ENCODE measurements at regions not wholly inside any gene's neighbourhood (a gene's known extent, or its start where the extent isn't known, plus 50 kb on each side); places are given as distances from the start of the nearest gene placed in this dataset.

GRCh38 chr6:6407071-6407741, 86.7 kb upstream of the F13A1 start:
- H3K9me2 ChIP-seq (ENCODE audit: insufficient read depth) = no peaks in the 10 kb centered on the region
- intact Hi-C loops (cut with micrococcal nuclease) = no loop called here
- no peak overlapping the region for H2AFZ ChIP-seq (ENCODE audit: low read depth, low read length, poor library complexity, severe bottlenecking)
- CTCF ChIA-PET = no interaction called here
- BruUV-seq (replicated peaks) = no TSS peak
- H3K9ac ChIP-seq (ENCODE audit: low read length) = no peak overlapping the region
- RAD21 ChIA-PET (ENCODE audit: low non-redundant PET in 1 of 2, low total read pairs in 2 of 2, uncharacterized antibody in 2 of 2, unreplicated experiment in 2 of 2) = no interaction called here
- no peak for ATAC-seq
- H3K36me3 ChIP-seq (ENCODE audit: control insufficient read depth in 1 of 2, insufficient read depth in 2 of 2, low read length in 2 of 2) = no peaks in the 10 kb centered on the region
- POLR2A ChIA-PET = no interaction called here
- no peak overlapping the region for H3K4me2 ChIP-seq (ENCODE audit: low read length)
- H4K20me1 ChIP-seq (ENCODE audit: insufficient read depth) = no peaks in the 10 kb centered on the region
- H3K79me2 ChIP-seq (ENCODE audit: insufficient read depth, low read length) = no peaks in the 10 kb centered on the region
- TF ChIP-seq ATF3 (IDR thresholded peaks at IDR 0.05) = no peak
- TF ChIP-seq, protein P1, sequence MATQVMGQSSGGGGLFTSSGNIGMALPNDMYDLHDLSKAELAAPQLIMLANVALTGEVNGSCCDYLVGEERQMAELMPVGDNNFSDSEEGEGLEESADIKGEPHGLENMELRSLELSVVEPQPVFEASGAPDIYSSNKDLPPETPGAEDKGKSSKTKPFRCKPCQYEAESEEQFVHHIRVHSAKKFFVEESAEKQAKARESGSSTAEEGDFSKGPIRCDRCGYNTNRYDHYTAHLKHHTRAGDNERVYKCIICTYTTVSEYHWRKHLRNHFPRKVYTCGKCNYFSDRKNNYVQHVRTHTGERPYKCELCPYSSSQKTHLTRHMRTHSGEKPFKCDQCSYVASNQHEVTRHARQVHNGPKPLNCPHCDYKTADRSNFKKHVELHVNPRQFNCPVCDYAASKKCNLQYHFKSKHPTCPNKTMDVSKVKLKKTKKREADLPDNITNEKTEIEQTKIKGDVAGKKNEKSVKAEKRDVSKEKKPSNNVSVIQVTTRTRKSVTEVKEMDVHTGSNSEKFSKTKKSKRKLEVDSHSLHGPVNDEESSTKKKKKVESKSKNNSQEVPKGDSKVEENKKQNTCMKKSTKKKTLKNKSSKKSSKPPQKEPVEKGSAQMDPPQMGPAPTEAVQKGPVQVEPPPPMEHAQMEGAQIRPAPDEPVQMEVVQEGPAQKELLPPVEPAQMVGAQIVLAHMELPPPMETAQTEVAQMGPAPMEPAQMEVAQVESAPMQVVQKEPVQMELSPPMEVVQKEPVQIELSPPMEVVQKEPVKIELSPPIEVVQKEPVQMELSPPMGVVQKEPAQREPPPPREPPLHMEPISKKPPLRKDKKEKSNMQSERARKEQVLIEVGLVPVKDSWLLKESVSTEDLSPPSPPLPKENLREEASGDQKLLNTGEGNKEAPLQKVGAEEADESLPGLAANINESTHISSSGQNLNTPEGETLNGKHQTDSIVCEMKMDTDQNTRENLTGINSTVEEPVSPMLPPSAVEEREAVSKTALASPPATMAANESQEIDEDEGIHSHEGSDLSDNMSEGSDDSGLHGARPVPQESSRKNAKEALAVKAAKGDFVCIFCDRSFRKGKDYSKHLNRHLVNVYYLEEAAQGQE (IDR thresholded peaks at IDR 0.05; ENCODE audit: low read depth) = no peak
- no peak for TF ChIP-seq ZFX (IDR thresholded peaks at IDR 0.05)
- TF ChIP-seq JUND (IDR thresholded peaks at IDR 0.05) = no peak
- TF ChIP-seq ELF1 (IDR thresholded peaks at IDR 0.05; ENCODE audit: borderline replicate concordance, low read depth) = no peak
- TF ChIP-seq CBX3 (IDR thresholded peaks at IDR 0.05; ENCODE audit: low read depth) = no peak
- no peak for TF ChIP-seq EZH2 (IDR thresholded peaks at IDR 0.05)
- TF ChIP-seq ZBTB33 (IDR thresholded peaks at IDR 0.05; ENCODE audit: extremely low read depth, insufficient replicate concordance, low read length) = no peak
- TF ChIP-seq RAD21 (IDR thresholded peaks at IDR 0.05; ENCODE audit: low read depth) = no peak
- TF ChIP-seq POLR2A (IDR thresholded peaks at IDR 0.05; ENCODE audit: borderline replicate concordance, extremely low read depth, insufficient read depth, insufficient read length) = no peak
- TF ChIP-seq TCF7L2 (IDR thresholded peaks at IDR 0.05; ENCODE audit: borderline replicate concordance, extremely low read depth, insufficient read depth, insufficient read length) = no peak
- no peak for TF ChIP-seq EGR1 (IDR thresholded peaks at IDR 0.05; ENCODE audit: low read depth)
- no peak for TF ChIP-seq CTCF (IDR thresholded peaks at IDR 0.05 in 2 of 3, conservative IDR thresholded peaks at IDR 0.05 in 1 of 3; ENCODE audit: borderline replicate concordance in 1 of 3, insufficient read depth in 1 of 3, low read depth in 2 of 3, low read length in 2 of 3)
- TF ChIP-seq CEBPB (IDR thresholded peaks at IDR 0.05; ENCODE audit: low read depth) = no peak
- TF ChIP-seq SP1 (IDR thresholded peaks at IDR 0.05; ENCODE audit: low read depth) = no peak
- TF ChIP-seq EZH2phosphoT487 (IDR thresholded peaks at IDR 0.05; ENCODE audit: borderline replicate concordance) = no peak
- TF ChIP-seq SIN3A (IDR thresholded peaks at IDR 0.05; ENCODE audit: low read depth) = no peak
- TF ChIP-seq FOSL1 (IDR thresholded peaks at IDR 0.05; ENCODE audit: low read depth) = no peak
- no peak for TF ChIP-seq ZNF274 (IDR thresholded peaks at IDR 0.05; ENCODE audit: low read depth, low read length)
- no peak for TF ChIP-seq POLR2AphosphoS5 (IDR thresholded peaks at IDR 0.05; ENCODE audit: low read depth, low read length)
- no peak overlapping the region for H3K4me3 ChIP-seq (replicated peaks in 1 of 2; ENCODE audit: low read depth in 1 of 2, low read length in 2 of 2)
- no peak for DNase-seq (ENCODE audit: low read depth, low spot score)
- peaks cover 23% of the 10 kb centered on the region for H3K27me3 ChIP-seq (ENCODE audit: insufficient read depth, low read length)
- H3K9me3 ChIP-seq (ENCODE audit: control insufficient read depth in 1 of 2, insufficient read depth in 1 of 2, low read depth in 1 of 2, low read length in 2 of 2) = no peaks in the 10 kb centered on the region
- H3K4me1 ChIP-seq (ENCODE audit: control insufficient read depth in 1 of 2, insufficient read depth in 2 of 2, low read length in 2 of 2) = no peaks in the 10 kb centered on the region
- no peak overlapping the region for H3K27ac ChIP-seq (ENCODE audit: low read depth, low read length)

Measured in HCT116 (cell line).